ENCODE measurements at regions not wholly inside any gene's neighbourhood (a gene's known extent, or its start where the extent isn't known, plus 50 kb on each side); places are given as distances from the start of the nearest gene placed in this dataset.

GRCh38 chr11:101777476-101777875, 137.3 kb upstream of the CEP126 start:
- peaks cover 0 to 17% of the 10 kb centered on the region in 2 donors for H3K36me3 Mint-ChIP-seq
- H3K4me3 Mint-ChIP-seq: no peak overlapping the region
- H3K9me3 Mint-ChIP-seq: peaks cover 13 to 46% (median 22%) of the 10 kb centered on the region in 7 donors
- no peaks in the 10 kb centered on the region for H3K4me1 Mint-ChIP-seq
- DNase-seq (no peak), ATAC-seq (ENCODE audit: low read depth in 2 of 2) (no peak)
- H3K27ac Mint-ChIP-seq: no peak overlapping the region
- no peaks in the 10 kb centered on the region for H3K27me3 Mint-ChIP-seq

GRCh38 chr11:101775033-101775432, 139.8 kb upstream of the CEP126 start:
- Mint-ChIP-seq H3K27me3 (no peaks in the 10 kb centered on the region), H3K9me3 (peaks cover 8 to 31% (median 21%) of the 10 kb centered on the region in 7 donors), H3K4me1 (no peaks in the 10 kb centered on the region), H3K36me3 (peaks cover 0 to 17% of the 10 kb centered on the region in 2 donors), H3K4me3 (no peak overlapping the region), H3K27ac (no peak overlapping the region)
- ATAC-seq (ENCODE audit: low read depth in 2 of 2) (no peak), DNase-seq (no peak)

GRCh38 chr11:101770648-101771047, 144.2 kb upstream of the CEP126 start:
- Mint-ChIP-seq H3K36me3 (peaks cover 0 to 7% of the 10 kb centered on the region in 2 donors), H3K4me1 (no peaks in the 10 kb centered on the region), H3K27me3 (no peaks in the 10 kb centered on the region), H3K27ac (no peak overlapping the region), H3K9me3 (peaks cover 0 to 32% (median 12%) of the 10 kb centered on the region in 7 donors), H3K4me3 (no peak overlapping the region)
- DNase-seq: no peak
- ATAC-seq (ENCODE audit: low read depth in 2 of 2): no peak

GRCh38 chr11:101765932-101766331, 148.9 kb upstream of the CEP126 start:
- no peak overlapping the region for H3K4me3 Mint-ChIP-seq
- H3K36me3 Mint-ChIP-seq: peaks cover 0 to 7% of the 10 kb centered on the region in 2 donors
- no peak overlapping the region for H3K27ac Mint-ChIP-seq
- DNase-seq: no peak
- no peak for ATAC-seq (ENCODE audit: low read depth in 2 of 2)
- no peaks in the 10 kb centered on the region for H3K27me3 Mint-ChIP-seq
- no peaks in the 10 kb centered on the region for H3K4me1 Mint-ChIP-seq
- H3K9me3 Mint-ChIP-seq: peaks cover under 1 to 32% (median 9%) of the 10 kb centered on the region in 7 donors

GRCh38 chr11:101759771-101760450, 154.9 kb upstream of the CEP126 start:
- H3K27me3 Mint-ChIP-seq: no peaks in the 10 kb centered on the region
- no peaks in the 10 kb centered on the region for H3K36me3 Mint-ChIP-seq
- peaks cover 0 to 13% (median 4%) of the 10 kb centered on the region in 7 donors for H3K9me3 Mint-ChIP-seq
- DNase-seq (no peak), ATAC-seq (ENCODE audit: low read depth in 2 of 2) (no peak)
- H3K27ac Mint-ChIP-seq: no peak overlapping the region
- no peaks in the 10 kb centered on the region for H3K4me1 Mint-ChIP-seq
- no peak overlapping the region for H3K4me3 Mint-ChIP-seq

GRCh38 chr11:101757741-101758140, 157.1 kb upstream of the CEP126 start:
- H3K4me3 Mint-ChIP-seq: peak overlapping the region in 1 of 8 donors; percentile 2
- H3K36me3 Mint-ChIP-seq: no peaks in the 10 kb centered on the region
- DNase-seq (no peak), ATAC-seq (ENCODE audit: low read depth in 2 of 2) (no peak)
- no peaks in the 10 kb centered on the region for H3K27me3 Mint-ChIP-seq
- no peak overlapping the region for H3K27ac Mint-ChIP-seq
- peaks cover 0 to 13% (median 4%) of the 10 kb centered on the region in 7 donors for H3K9me3 Mint-ChIP-seq
- no peaks in the 10 kb centered on the region for H3K4me1 Mint-ChIP-seq

- no peaks in the 10 kb centered on the region for H3K27me3 Mint-ChIP-seq
- H3K36me3 Mint-ChIP-seq: no peaks in the 10 kb centered on the region
- H3K4me1 Mint-ChIP-seq: no peaks in the 10 kb centered on the region
- no peak overlapping the region for H3K4me3 Mint-ChIP-seq
- peaks cover 0 to 2% (median 0%) of the 10 kb centered on the region in 7 donors for H3K9me3 Mint-ChIP-seq
- DNase-seq (no peak), ATAC-seq (ENCODE audit: low read depth in 2 of 2) (no peak)
- H3K27ac Mint-ChIP-seq: no peak overlapping the region
Observed at GRCh38 chr11:101748572-101749344, 165.0 kb upstream of the TRPC6 start.

- Mint-ChIP-seq H3K36me3 (no peaks in the 10 kb centered on the region), H3K4me3 (no peak overlapping the region), H3K27me3 (no peaks in the 10 kb centered on the region), H3K4me1 (no peaks in the 10 kb centered on the region), H3K27ac (no peak overlapping the region), H3K9me3 (peaks cover 0 to 5% (median 0%) of the 10 kb centered on the region in 7 donors)
- DNase-seq (no peak), ATAC-seq (ENCODE audit: low read depth in 2 of 2) (no peak)
Observed at GRCh38 chr11:101745756-101746155, 161.9 kb upstream of the TRPC6 start.

- no peak for DNase-seq
- H3K27ac Mint-ChIP-seq: no peak overlapping the region
- H3K4me1 Mint-ChIP-seq: no peaks in the 10 kb centered on the region
- no peaks in the 10 kb centered on the region for H3K27me3 Mint-ChIP-seq
- H3K9me3 Mint-ChIP-seq: peaks cover 0 to 5% (median 0%) of the 10 kb centered on the region in 7 donors
- H3K36me3 Mint-ChIP-seq: no peaks in the 10 kb centered on the region
- ATAC-seq (ENCODE audit: low read depth in 2 of 2): no peak
- no peak overlapping the region for H3K4me3 Mint-ChIP-seq
Observed at GRCh38 chr11:101743828-101744227, 160.0 kb upstream of the TRPC6 start.

GRCh38 chr11:101741479-101742175, 157.8 kb upstream of the TRPC6 start:
- no peak for ATAC-seq (ENCODE audit: low read depth in 2 of 2)
- H3K27ac Mint-ChIP-seq: peak overlapping the region in 1 of 6 donors; percentile 30
- no peak overlapping the region for H3K4me3 Mint-ChIP-seq
- no peaks in the 10 kb centered on the region for H3K4me1 Mint-ChIP-seq
- no peaks in the 10 kb centered on the region for H3K36me3 Mint-ChIP-seq
- peaks cover 0 to 5% (median 0%) of the 10 kb centered on the region in 7 donors for H3K9me3 Mint-ChIP-seq
- DNase-seq: no peak
- no peaks in the 10 kb centered on the region for H3K27me3 Mint-ChIP-seq

GRCh38 chr11:101741061-101741460, 157.3 kb upstream of the TRPC6 start:
- no peak overlapping the region for H3K27ac Mint-ChIP-seq
- H3K4me1 Mint-ChIP-seq: no peaks in the 10 kb centered on the region
- no peaks in the 10 kb centered on the region for H3K27me3 Mint-ChIP-seq
- H3K4me3 Mint-ChIP-seq: no peak overlapping the region
- H3K9me3 Mint-ChIP-seq: peaks cover 0 to 5% (median 0%) of the 10 kb centered on the region in 7 donors
- DNase-seq (no peak), ATAC-seq (ENCODE audit: low read depth in 2 of 2) (no peak)
- no peaks in the 10 kb centered on the region for H3K36me3 Mint-ChIP-seq

- Mint-ChIP-seq H3K27ac (no peak overlapping the region), H3K36me3 (no peaks in the 10 kb centered on the region), H3K4me1 (no peaks in the 10 kb centered on the region), H3K27me3 (no peaks in the 10 kb centered on the region), H3K9me3 (peaks cover 0 to 5% (median 0%) of the 10 kb centered on the region in 7 donors), H3K4me3 (no peak overlapping the region)
- ATAC-seq (ENCODE audit: low read depth in 2 of 2): no peak
- DNase-seq: no peak
Observed at GRCh38 chr11:101738452-101738851, 154.6 kb upstream of the TRPC6 start.

GRCh38 chr11:101729406-101730078, 145.7 kb upstream of the TRPC6 start:
- Mint-ChIP-seq H3K4me3 (no peak overlapping the region), H3K9me3 (no peaks in the 10 kb centered on the region), H3K27me3 (no peaks in the 10 kb centered on the region), H3K27ac (no peak overlapping the region), H3K36me3 (no peaks in the 10 kb centered on the region), H3K4me1 (no peaks in the 10 kb centered on the region)
- ATAC-seq (ENCODE audit: low read depth in 2 of 2): no peak
- no peak for DNase-seq

All from naive B cell (primary cell).